AG04449 (cell line): ENCODE measurements at regions not wholly inside any gene's neighbourhood (a gene's known extent, or its start where the extent isn't known, plus 50 kb on each side); places are given as distances from the start of the nearest gene placed in this dataset.

ENCODE experiments used
- CTCF ChIA-PET: fragments of 350-600 bp; formaldehyde crosslinking; extraction: SDS; loops from one replicate; lab custom pipeline; 2021; ENCODE audit warnings: antibody characterized with exemption; lab: Yijun Ruan, JAX
- POLR2A ChIA-PET: fragments of 400-600, 350-600 bp; formaldehyde crosslinking; extraction: SDS; loops from one replicate; lab custom pipeline; 2020; ENCODE audit warnings: antibody characterized with exemption, inconsistent platforms; lab: Yijun Ruan, JAX
- DNase-seq: peaks from one replicate; pipeline ENCODE4 v3.0.0-alpha.2; 2010; ENCODE audit warnings: low read depth, low spot score
- H3K4me3 ChIP-seq: 2 replicates; pipeline ENCODE4 v1.5.1; 2011; ENCODE audit warnings: low read depth, mild to moderate bottlenecking, control low read depth, low read length
- CTCF ChIP-seq: IDR thresholded peaks from one replicate; pipeline ENCODE4 v1.5.1; 2011; ENCODE audit warnings: mild to moderate bottlenecking, moderate library complexity, low read length, control low read depth, inconsistent platforms; ENCODE audit not compliant: insufficient read depth; ENCODE audit errors: missing control alignments

- no peak overlapping the region for H3K4me3 ChIP-seq
- ChIA-PET CTCF (no interaction called here), POLR2A (no interaction called here)
- no peak for DNase-seq
- TF ChIP-seq CTCF = no peak
These were observed 945.1 kb downstream of the EPHA3 start for GRCh38 chr3:90052425-90052950.

- H3K4me3 ChIP-seq = no peak overlapping the region
- POLR2A ChIA-PET = no interaction called here
- CTCF ChIA-PET = no interaction called here
- no peak for TF ChIP-seq CTCF
- no peak for DNase-seq
These were observed 946.9 kb downstream of the EPHA3 start for GRCh38 chr3:90054311-90054710.

- POLR2A ChIA-PET = no interaction called here
- no peak overlapping the region for H3K4me3 ChIP-seq
- no peak for DNase-seq
- TF ChIP-seq CTCF = no peak
- CTCF ChIA-PET = no interaction called here
These were observed 948.2 kb downstream of the EPHA3 start for GRCh38 chr3:90055666-90056065.

- TF ChIP-seq CTCF = no peak
- DNase-seq = no peak
- H3K4me3 ChIP-seq = no peak overlapping the region
- CTCF ChIA-PET = no interaction called here
- POLR2A ChIA-PET = no interaction called here
These were observed 949.0 kb downstream of the EPHA3 start for GRCh38 chr3:90056281-90057032.

- no peak overlapping the region for H3K4me3 ChIP-seq
- POLR2A ChIA-PET = no interaction called here
- no peak for DNase-seq
- CTCF ChIA-PET = no interaction called here
- no peak for TF ChIP-seq CTCF
These were observed 954.6 kb downstream of the EPHA3 start for GRCh38 chr3:90062016-90062415.

- ChIA-PET POLR2A (no interaction called here), CTCF (no interaction called here)
- no peak for DNase-seq
- H3K4me3 ChIP-seq = no peak overlapping the region
- no peak for TF ChIP-seq CTCF
These were observed 955.3 kb downstream of the EPHA3 start for GRCh38 chr3:90062631-90063200.
